ACC112 (cell line): ENCODE measurements at regions not wholly inside any gene's neighbourhood (a gene's known extent, or its start where the extent isn't known, plus 50 kb on each side); places are given as distances from the start of the nearest gene placed in this dataset.

ENCODE experiments used
- H2AFZ ChIP-seq: fragments of 200-600 bp; sonication (generic); one replicate; pipeline ENCODE4 v1.6.0; 2017; ENCODE audit warnings: antibody characterized with exemption, low read length; ENCODE audit not compliant: unreplicated experiment
- H3K27ac ChIP-seq: fragments of 200-600 bp; sonication (generic); 2 replicates; pipeline ENCODE4 v1.5.1; 2014; ENCODE audit warnings: low read depth, mild to moderate bottlenecking, antibody characterized with exemption, low read length, moderate library complexity
- H3K27me3 ChIP-seq: fragments of 200-600 bp; sonication (generic); 2 replicates; pipeline ENCODE4 v1.6.1; 2014; ENCODE audit warnings: mild to moderate bottlenecking, antibody characterized with exemption, low read length, moderate library complexity, mixed read lengths; ENCODE audit not compliant: insufficient read depth
- H3K36me3 ChIP-seq: fragments of 200-600 bp; sonication (generic); 2 replicates; pipeline ENCODE4 v1.6.1; 2016; ENCODE audit warnings: mild to moderate bottlenecking, antibody characterized with exemption, low read length, moderate library complexity, mixed read lengths; ENCODE audit not compliant: insufficient read depth
- H3K4me1 ChIP-seq: fragments of 200-600 bp; sonication (generic); one replicate; pipeline ENCODE4 v1.6.1; 2016; ENCODE audit warnings: low read length, mixed read lengths; ENCODE audit not compliant: insufficient read depth, unreplicated experiment, control insufficient read depth
- H3K4me3 ChIP-seq: fragments of 200-600 bp; sonication (generic); 2 replicates; pipeline ENCODE4 v1.5.1; 2014; ENCODE audit warnings: mild to moderate bottlenecking, low read depth, low read length
- H3K79me2 ChIP-seq: fragments of 200-600 bp; sonication (generic); one replicate; pipeline ENCODE4 v1.6.0; 2016; ENCODE audit warnings: low read length; ENCODE audit not compliant: control insufficient read depth, unreplicated experiment, insufficient read depth

DNA sequence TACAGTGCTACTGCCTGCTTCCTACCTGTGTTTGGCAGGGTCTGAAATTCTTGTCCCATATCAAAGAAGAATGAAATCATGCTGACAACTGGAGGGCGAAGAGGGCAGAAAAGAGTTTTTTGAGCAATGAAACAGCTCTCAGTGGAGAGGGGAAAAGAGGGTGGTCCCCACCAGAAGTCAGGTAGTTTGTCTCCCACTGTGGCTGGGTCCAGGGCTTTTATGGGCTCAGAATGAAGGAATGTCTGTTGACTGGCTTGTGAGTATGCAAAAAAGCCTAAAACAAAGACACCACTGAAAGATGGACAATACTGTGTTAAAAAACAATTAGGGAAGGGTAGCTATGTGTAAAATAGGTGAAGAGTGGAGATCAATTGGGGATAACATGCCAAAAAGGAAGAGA is 115.0 kb downstream of the ADAM29 start:
- Histone ChIP-seq H3K4me3 (no peak overlapping the region), H3K4me1 (peaks cover 16% of the 10 kb centered on the region), H2AFZ (no peak overlapping the region), H3K36me3 (no peaks in the 10 kb centered on the region), H3K79me2 (no peaks in the 10 kb centered on the region), H3K27ac (no peak overlapping the region), H3K27me3 (no peaks in the 10 kb centered on the region)

GRCh38 chr4:175034007-175034406 is 115.8 kb downstream of the ADAM29 start:
- Histone ChIP-seq H3K79me2 (no peaks in the 10 kb centered on the region), H3K27ac (no peak overlapping the region), H3K36me3 (no peaks in the 10 kb centered on the region), H3K4me3 (no peak overlapping the region), H2AFZ (no peak overlapping the region), H3K4me1 (peaks cover 16% of the 10 kb centered on the region), H3K27me3 (no peaks in the 10 kb centered on the region)

GRCh38 chr4:175034986-175035705 is 117.0 kb downstream of the ADAM29 start:
- H3K4me1 ChIP-seq = peaks cover 16% of the 10 kb centered on the region
- H2AFZ ChIP-seq = no peak overlapping the region
- H3K27ac ChIP-seq = no peak overlapping the region
- no peaks in the 10 kb centered on the region for H3K27me3 ChIP-seq
- no peaks in the 10 kb centered on the region for H3K79me2 ChIP-seq
- H3K4me3 ChIP-seq = no peak overlapping the region
- H3K36me3 ChIP-seq = no peaks in the 10 kb centered on the region

DNA sequence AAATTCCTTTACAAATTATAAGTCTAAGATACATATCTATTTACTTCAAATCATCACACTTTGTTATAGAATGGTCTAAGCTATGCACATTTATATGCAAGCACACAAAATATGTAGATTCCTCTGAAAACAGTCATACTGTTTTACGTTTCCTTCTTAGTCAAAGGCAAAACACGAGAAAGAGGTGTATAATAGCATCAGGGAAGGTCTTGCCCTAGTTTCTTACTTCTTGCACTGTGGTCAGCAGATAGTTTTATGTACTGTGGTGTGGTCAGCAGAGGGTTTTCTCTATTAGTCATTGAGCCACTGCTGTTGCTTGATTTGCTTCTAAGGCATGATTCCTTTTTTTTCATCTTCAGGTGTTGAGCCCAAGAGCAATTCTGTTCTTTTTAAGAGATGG is 117.7 kb downstream of the ADAM29 start:
- Histone ChIP-seq H3K4me1 (peaks cover 16% of the 10 kb centered on the region), H3K79me2 (no peaks in the 10 kb centered on the region), H3K27ac (no peak overlapping the region), H2AFZ (no peak overlapping the region), H3K36me3 (no peaks in the 10 kb centered on the region), H3K27me3 (no peaks in the 10 kb centered on the region), H3K4me3 (no peak overlapping the region)

GRCh38 chr4:175048111-175048784 is 130.1 kb downstream of the ADAM29 start:
- Histone ChIP-seq H2AFZ (no peak overlapping the region), H3K36me3 (no peaks in the 10 kb centered on the region), H3K79me2 (no peaks in the 10 kb centered on the region), H3K4me1 (no peaks in the 10 kb centered on the region), H3K27me3 (no peaks in the 10 kb centered on the region), H3K27ac (no peak overlapping the region), H3K4me3 (no peak overlapping the region)

GRCh38 chr4:175048906-175049305 is 130.7 kb downstream of the ADAM29 start:
- Histone ChIP-seq H3K36me3 (no peaks in the 10 kb centered on the region), H3K27ac (no peak overlapping the region), H3K4me1 (no peaks in the 10 kb centered on the region), H3K27me3 (no peaks in the 10 kb centered on the region), H3K79me2 (no peaks in the 10 kb centered on the region), H2AFZ (no peak overlapping the region), H3K4me3 (no peak overlapping the region)

- Histone ChIP-seq H3K4me1 (no peaks in the 10 kb centered on the region), H3K79me2 (no peaks in the 10 kb centered on the region), H3K27me3 (no peaks in the 10 kb centered on the region), H3K27ac (no peak overlapping the region), H2AFZ (no peak overlapping the region), H3K4me3 (no peak overlapping the region), H3K36me3 (no peaks in the 10 kb centered on the region)
These were observed 133.8 kb downstream of the ADAM29 start for GRCh38 chr4:175051974-175052373.

GRCh38 chr4:175054980-175055379 is 136.8 kb downstream of the ADAM29 start:
- no peaks in the 10 kb centered on the region for H3K79me2 ChIP-seq
- H3K4me1 ChIP-seq = no peaks in the 10 kb centered on the region
- H3K27me3 ChIP-seq = no peaks in the 10 kb centered on the region
- H3K27ac ChIP-seq = no peak overlapping the region
- H3K4me3 ChIP-seq = no peak overlapping the region
- no peak overlapping the region for H2AFZ ChIP-seq
- no peaks in the 10 kb centered on the region for H3K36me3 ChIP-seq

DNA sequence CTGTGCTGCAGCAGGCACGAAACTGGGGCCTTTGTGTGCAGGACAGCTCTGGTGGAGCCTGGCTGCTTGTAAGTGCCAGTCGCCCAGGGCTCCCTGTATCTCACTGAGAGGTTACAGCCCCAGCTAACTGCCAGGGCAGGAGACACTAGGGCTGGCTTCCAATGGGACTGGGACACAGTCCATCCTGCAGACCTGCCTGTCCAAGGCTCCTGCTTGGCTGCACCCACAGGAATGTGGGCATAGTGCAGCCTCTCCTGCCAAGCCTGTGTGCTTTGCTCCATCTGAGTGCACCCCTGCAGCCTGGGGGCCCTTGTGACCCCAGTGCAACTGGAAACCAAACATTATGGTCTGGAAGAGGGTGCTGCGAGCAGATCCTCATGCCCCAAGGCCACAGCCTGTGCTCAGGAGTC is 144.0 kb downstream of the ADAM29 start:
- no peaks in the 10 kb centered on the region for H3K27me3 ChIP-seq
- no peaks in the 10 kb centered on the region for H3K79me2 ChIP-seq
- no peak overlapping the region for H3K27ac ChIP-seq
- H2AFZ ChIP-seq = no peak overlapping the region
- H3K4me1 ChIP-seq = no peaks in the 10 kb centered on the region
- no peaks in the 10 kb centered on the region for H3K36me3 ChIP-seq
- no peak overlapping the region for H3K4me3 ChIP-seq

DNA sequence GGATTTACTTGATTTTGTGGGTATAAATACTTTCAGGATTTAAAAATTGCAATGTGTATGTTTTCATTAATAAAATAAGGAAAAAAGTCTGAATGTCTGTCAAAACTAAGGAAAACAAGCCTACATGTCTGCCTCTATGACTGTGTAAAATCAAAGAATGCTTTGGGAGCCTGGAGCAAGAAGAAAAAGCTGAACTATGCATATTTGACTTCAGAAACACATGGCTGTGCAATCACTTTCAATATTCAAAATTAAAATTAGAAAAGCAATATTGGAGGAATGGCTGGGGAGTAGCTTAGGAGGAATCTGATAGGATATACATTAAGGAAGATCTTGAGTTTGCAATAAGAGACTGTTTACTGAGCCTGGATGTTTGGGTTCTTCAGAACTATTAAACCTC is 147.1 kb downstream of the ADAM29 start:
- Histone ChIP-seq H3K36me3 (no peaks in the 10 kb centered on the region), H2AFZ (no peak overlapping the region), H3K4me3 (no peak overlapping the region)

More for the DNA sequence above, 147.1 kb downstream of the ADAM29 start:
- no peaks in the 10 kb centered on the region for H3K27me3 ChIP-seq
- no peaks in the 10 kb centered on the region for H3K4me1 ChIP-seq
- H3K27ac ChIP-seq = no peak overlapping the region
- no peaks in the 10 kb centered on the region for H3K79me2 ChIP-seq
